Activated CD8-positive, alpha-beta T cell treated with anti-CD3 and anti-CD28 coated beads, Interleukin-2, amount 10 ng/mL, durations not matched to agents 7 days and 5 days (primary cell): ENCODE measurements at regions not wholly inside any gene's neighbourhood (a gene's known extent, or its start where the extent isn't known, plus 50 kb on each side); places are given as distances from the start of the nearest gene placed in this dataset.
"Not testable (repeated sequence)": the region's sequence is repeated elsewhere in the genome, so short reads cannot be mapped to it uniquely, and the experiment has no call there.

ENCODE experiments used
- ATAC-seq: fragments of 150-1000 bp; cut with Tn5 transposase; one replicate; pipeline ENCODE4 v1.10.0; 2021; ENCODE audit warnings: moderate library complexity
- CTCF ChIA-PET: fragments of 350-600 bp; sonication (Branson Sonifier 250); formaldehyde crosslinking; loops from one replicate; lab custom pipeline; 2021; ENCODE audit warnings: antibody characterized with exemption; lab: Charles Lee
- POLR2A ChIA-PET: fragments of 350-600 bp; sonication (Branson Sonifier 250); formaldehyde crosslinking; loops from one replicate; lab custom pipeline; 2021; ENCODE audit warnings: antibody characterized with exemption; lab: Charles Lee
- DNase-seq: peaks from one replicate; pipeline ENCODE4 v3.0.0-alpha.2; 2020
- H3K27ac Mint-ChIP-seq: one replicate; pipeline ENCODE4 v1.8.0; 2021; ENCODE audit warnings: mild to moderate bottlenecking, mixed read lengths
- H3K27me3 Mint-ChIP-seq: one replicate; pipeline ENCODE4 v1.8.0; 2021; ENCODE audit warnings: low read depth, mixed read lengths
- H3K36me3 Mint-ChIP-seq: one replicate; pipeline ENCODE4 v1.8.0; 2021; ENCODE audit warnings: low read depth, mixed read lengths
- H3K4me1 Mint-ChIP-seq: one replicate; pipeline ENCODE4 v1.8.0; 2021; ENCODE audit warnings: low read depth, mixed read lengths
- H3K4me3 Mint-ChIP-seq: one replicate; pipeline ENCODE4 v1.8.0; 2021; ENCODE audit warnings: mild to moderate bottlenecking, mixed read lengths
- H3K9me3 Mint-ChIP-seq: one replicate; pipeline ENCODE4 v1.8.0; 2022; ENCODE audit warnings: mixed read lengths; ENCODE audit not compliant: insufficient read depth

- H3K36me3 Mint-ChIP-seq: peaks cover 76% of the 10 kb centered on the region
- ATAC-seq, DNase-seq, H3K27ac Mint-ChIP-seq, CTCF ChIA-PET, H3K4me3 Mint-ChIP-seq, H3K27me3 Mint-ChIP-seq, POLR2A ChIA-PET: not testable (repeated sequence)
- peaks cover 19% of the 10 kb centered on the region for H3K9me3 Mint-ChIP-seq
- peaks cover 11% of the 10 kb centered on the region for H3K4me1 Mint-ChIP-seq
Measured at GRCh38 chr3:197618408-197618807, 62.6 kb upstream of the BDH1 start.

DNA sequence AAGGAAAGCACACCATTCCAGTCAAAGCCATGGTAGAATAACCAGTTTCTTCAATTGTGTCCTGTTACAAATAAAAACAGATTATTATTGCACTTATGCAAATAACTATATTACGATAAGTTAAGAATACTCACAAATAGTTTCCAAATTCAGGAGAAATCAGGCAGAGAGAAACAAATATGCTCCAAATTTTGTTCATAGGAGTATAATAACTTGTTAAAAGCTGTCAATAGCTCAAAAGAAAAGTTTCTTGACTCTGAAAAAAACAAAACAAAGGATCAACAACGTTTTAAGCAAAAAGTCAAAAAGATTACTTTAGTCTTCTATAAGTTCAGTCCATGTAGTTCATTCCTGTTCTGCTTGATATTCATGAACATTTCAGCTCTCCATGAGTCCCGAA, 59.7 kb upstream of the BDH1 start:
- no peak for ATAC-seq
- no peak overlapping the region for H3K27ac Mint-ChIP-seq

GRCh38 chr3:197614134-197614533, 58.4 kb upstream of the BDH1 start:
- DNase-seq, POLR2A ChIA-PET, ATAC-seq, H3K27me3 Mint-ChIP-seq, H3K4me3 Mint-ChIP-seq: not testable (repeated sequence)
- H3K27ac Mint-ChIP-seq: peak overlapping the region; percentile 85
- peaks cover 28% of the 10 kb centered on the region for H3K4me1 Mint-ChIP-seq
- CTCF ChIA-PET: interaction anchor here (11.2 kb wide), 1 partner anchor 15 kb away, joined by 136 read pairs; no protein-coding TSS in a partner anchor
- H3K9me3 Mint-ChIP-seq: peaks cover 19% of the 10 kb centered on the region
- peaks cover 77% of the 10 kb centered on the region for H3K36me3 Mint-ChIP-seq

More for the DNA sequence above, 59.7 kb upstream of the BDH1 start:
- Mint-ChIP-seq H3K36me3 (peaks cover 78% of the 10 kb centered on the region), H3K9me3 (peaks cover 19% of the 10 kb centered on the region), H3K4me1 (peaks cover 24% of the 10 kb centered on the region), H3K27me3 (no peaks in the 10 kb centered on the region), H3K4me3 (no peak overlapping the region)
- POLR2A ChIA-PET: interaction anchor here (1.0 kb wide), 1 partner anchor 60 kb away, joined by 3 read pairs; the partner anchor contains the start of gene BDH1
- CTCF ChIA-PET: interaction anchor here (11.2 kb wide), 1 partner anchor 16 kb away, joined by 136 read pairs; no protein-coding TSS in a partner anchor
- DNase-seq: no peak

- peaks cover 19% of the 10 kb centered on the region for H3K9me3 Mint-ChIP-seq
- H3K4me1 Mint-ChIP-seq: peaks cover 28% of the 10 kb centered on the region
- ATAC-seq (peak; percentile 90), DNase-seq (peak; percentile 54)
- ChIA-PET POLR2A (no interaction called here), CTCF (interaction anchor here (11.2 kb wide), 1 partner anchor 14 kb away, joined by 136 read pairs; no protein-coding TSS in a partner anchor)
- H3K36me3 Mint-ChIP-seq: peaks cover 78% of the 10 kb centered on the region
- peak overlapping the region; percentile 85 for H3K27ac Mint-ChIP-seq
- no peaks in the 10 kb centered on the region for H3K27me3 Mint-ChIP-seq
- peak overlapping the region; percentile 12 for H3K4me3 Mint-ChIP-seq
Measured at GRCh38 chr3:197613199-197613598, 57.4 kb upstream of the BDH1 start.

- Mint-ChIP-seq H3K27me3 (no peaks in the 10 kb centered on the region), H3K4me3 (no peak overlapping the region), H3K36me3 (peaks cover 82% of the 10 kb centered on the region), H3K27ac (peak overlapping the region; percentile 10), H3K9me3 (peaks cover 13% of the 10 kb centered on the region), H3K4me1 (peaks cover 28% of the 10 kb centered on the region)
- DNase-seq: no peak
- ChIA-PET CTCF (interaction anchor here (0.6 to 11.2 kb wide), 2 partner anchors 12 to 793 kb away, joined by 4 to 136 read pairs; no protein-coding TSS in a partner anchor), POLR2A (no interaction called here)
- ATAC-seq: no peak
Measured at GRCh38 chr3:197611255-197611654, 55.5 kb upstream of the BDH1 start.

- Mint-ChIP-seq H3K4me3 (no peak overlapping the region), H3K27me3 (no peaks in the 10 kb centered on the region), H3K36me3 (peaks cover 70% of the 10 kb centered on the region), H3K27ac (peak overlapping the region; percentile 31), H3K9me3 (no peaks in the 10 kb centered on the region), H3K4me1 (peaks cover 14% of the 10 kb centered on the region)
- peak; percentile 16 for DNase-seq
- POLR2A ChIA-PET: no interaction called here
- CTCF ChIA-PET: interaction anchor here (11.2 kb wide), 1 partner anchor 7 kb away, joined by 136 read pairs; no protein-coding TSS in a partner anchor
- no peak for ATAC-seq
Measured at GRCh38 chr3:197606468-197606867, 50.7 kb upstream of the BDH1 start.
